ENCODE measurements at regions not wholly inside any gene's neighbourhood (a gene's known extent, or its start where the extent isn't known, plus 50 kb on each side); places are given as distances from the start of the nearest gene placed in this dataset.

DNA sequence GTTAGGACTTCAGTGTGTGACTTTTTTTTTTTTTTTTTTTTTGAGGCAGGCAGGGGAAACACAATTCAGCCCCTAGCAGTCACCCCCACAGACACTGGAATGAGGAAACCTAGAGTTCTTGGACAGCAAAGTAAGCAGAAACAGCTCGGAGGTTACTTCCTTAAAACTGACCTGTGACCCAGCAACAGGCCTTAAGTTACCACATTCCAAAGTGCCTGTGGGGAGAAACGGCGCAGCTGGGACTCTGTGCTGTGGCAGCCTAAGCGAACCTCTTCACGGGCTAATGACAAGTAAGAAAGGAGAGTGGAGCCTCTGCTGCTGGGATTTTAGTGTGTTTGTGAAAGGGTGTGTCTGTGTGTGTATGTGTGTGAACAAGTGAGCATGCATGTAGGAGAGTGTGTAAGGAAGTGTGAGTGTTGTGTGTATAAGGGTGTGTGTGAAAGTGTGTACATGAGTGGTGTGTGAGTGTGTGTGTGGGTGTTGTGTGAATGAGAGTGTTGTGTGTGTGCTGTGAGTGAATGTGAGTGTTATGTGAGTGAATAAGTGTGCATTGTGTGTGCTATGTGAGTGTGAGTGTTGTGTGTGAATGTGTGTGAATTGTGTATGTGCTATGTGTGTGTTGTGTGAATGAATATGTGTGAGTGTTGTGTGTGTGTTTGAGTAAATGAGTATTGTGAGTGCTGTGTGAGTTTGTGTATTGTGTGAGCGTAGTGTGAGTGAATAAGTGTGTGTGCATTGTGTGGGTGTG, 180.8 kb downstream of the BRINP2 start:
- in situ Hi-C loops (cut with HindIII; ENCODE audit: low pct_unique_long_range_greater_than_20kb, low sequenced_read_pairs): no loop called here
- DNase-seq (ENCODE audit: low read depth): no peak

DNA sequence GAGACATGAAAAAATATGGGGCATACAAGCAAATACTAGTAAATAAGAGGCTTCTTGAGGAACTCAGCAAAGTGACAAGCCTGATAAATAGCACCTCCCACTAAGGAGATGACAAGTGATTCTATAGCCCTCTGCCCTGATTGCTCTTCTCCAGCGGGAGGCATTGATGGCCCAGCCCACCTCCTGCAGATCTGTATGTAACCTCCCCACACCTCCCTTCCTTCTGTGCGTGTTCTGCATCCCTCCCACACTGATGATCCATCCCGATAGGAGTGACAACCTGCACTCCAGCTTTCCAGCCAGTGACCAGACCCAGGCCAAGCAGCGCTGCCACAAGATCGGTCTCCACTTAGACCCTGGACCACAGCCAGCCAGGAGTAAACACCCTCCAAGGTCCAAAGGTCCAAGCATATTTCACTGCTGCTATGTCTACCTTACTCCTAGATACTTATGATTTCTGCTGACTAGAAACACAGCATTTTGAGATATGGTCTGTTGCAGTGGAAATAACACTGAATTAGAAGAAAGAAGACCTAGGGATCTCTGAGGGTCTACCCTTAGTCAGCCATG, 176.1 kb downstream of the BRINP2 start:
- DNase-seq (ENCODE audit: low read depth): no peak
- in situ Hi-C loops (cut with HindIII; ENCODE audit: low pct_unique_long_range_greater_than_20kb, low sequenced_read_pairs): no loop called here

DNA sequence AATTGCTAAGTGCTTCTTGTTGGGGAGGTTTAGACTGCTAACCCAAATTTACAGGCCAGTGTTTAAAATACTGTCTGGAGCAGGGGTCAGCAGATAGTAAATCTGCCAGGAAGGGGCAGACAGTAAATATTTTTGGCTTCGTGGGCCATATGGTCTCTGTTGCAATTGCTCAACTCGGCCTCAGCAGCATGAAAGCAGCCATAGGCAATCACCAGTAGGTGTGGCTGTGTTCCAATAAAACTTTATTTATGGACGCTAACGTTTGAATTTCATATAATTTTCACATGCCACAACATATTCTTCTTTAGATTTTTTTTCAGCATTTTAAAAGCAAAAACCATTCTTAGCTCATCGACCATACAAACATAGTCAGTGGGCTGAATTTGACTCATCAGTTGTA, 172.7 kb downstream of the BRINP2 start:
- no peak for DNase-seq (ENCODE audit: low read depth)
- in situ Hi-C loops (cut with HindIII; ENCODE audit: low pct_unique_long_range_greater_than_20kb, low sequenced_read_pairs): no loop called here

DNA sequence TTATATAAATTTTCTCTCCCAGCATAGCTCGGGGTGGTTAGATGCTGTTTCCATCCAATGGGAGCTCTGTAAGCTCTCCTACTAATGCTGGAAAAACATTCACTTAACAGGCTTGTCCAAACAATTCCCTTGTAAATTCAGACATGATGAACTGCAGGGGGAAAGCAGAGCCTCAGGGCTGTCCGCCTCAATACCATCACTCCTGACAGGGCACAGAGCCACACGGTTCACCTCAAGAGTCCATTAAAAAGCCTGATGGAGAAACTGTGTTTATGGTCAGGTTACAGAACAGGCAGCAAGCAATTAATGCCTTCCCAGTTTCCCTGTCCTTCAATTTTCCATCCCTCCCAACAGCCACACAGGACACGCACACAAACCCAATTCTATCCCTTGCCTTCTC, 171.0 kb downstream of the BRINP2 start:
- DNase-seq (ENCODE audit: low read depth): no peak
- in situ Hi-C loops (cut with HindIII; ENCODE audit: low pct_unique_long_range_greater_than_20kb, low sequenced_read_pairs): no loop called here

DNA sequence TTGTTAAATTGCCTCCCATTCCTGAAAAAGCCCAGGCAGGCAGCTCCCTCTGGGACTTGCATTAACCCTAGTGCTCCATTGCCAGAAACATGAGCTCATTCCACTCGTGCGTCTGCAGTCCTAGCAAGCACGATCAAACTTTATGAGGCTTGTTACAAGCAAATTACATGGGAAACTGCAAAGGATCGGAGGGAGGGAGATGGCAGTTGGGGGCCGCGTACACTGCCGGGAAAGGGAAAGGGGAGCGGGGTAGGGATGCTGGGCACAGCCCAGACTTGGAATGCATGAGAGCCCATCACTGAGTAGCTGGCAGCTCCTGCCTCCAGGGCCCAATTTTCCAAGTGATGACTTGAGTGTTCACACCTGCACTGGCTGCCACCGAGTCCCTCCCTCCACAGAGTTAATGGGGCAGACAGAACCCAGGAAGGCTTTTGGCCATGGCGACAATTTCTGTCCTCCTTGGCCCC, 169.9 kb downstream of the BRINP2 start:
- in situ Hi-C loops (cut with HindIII; ENCODE audit: low pct_unique_long_range_greater_than_20kb, low sequenced_read_pairs): no loop called here
- DNase-seq (ENCODE audit: low read depth): no peak

DNA sequence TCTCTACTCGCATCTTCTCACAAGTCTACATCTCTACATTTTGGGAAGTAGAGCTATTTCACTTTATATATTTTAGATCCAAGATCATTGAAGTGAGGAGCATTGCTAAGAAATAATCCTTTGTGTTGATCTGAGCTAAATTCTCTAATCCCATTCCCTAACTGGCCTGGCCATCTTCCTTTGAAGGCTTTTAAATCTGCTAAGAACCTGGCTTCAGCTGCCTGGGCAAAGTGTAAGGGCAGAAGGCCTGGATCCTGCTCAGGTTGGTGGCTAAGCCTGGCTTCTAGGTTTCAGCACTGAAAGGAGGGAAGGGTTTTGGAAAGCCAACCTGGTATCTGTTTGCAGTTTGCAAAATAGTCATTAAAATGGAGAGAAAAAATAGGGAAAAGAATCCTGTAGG, 167.6 kb downstream of the BRINP2 start:
- in situ Hi-C loops (cut with HindIII; ENCODE audit: low pct_unique_long_range_greater_than_20kb, low sequenced_read_pairs): no loop called here
- DNase-seq (ENCODE audit: low read depth): no peak

DNA sequence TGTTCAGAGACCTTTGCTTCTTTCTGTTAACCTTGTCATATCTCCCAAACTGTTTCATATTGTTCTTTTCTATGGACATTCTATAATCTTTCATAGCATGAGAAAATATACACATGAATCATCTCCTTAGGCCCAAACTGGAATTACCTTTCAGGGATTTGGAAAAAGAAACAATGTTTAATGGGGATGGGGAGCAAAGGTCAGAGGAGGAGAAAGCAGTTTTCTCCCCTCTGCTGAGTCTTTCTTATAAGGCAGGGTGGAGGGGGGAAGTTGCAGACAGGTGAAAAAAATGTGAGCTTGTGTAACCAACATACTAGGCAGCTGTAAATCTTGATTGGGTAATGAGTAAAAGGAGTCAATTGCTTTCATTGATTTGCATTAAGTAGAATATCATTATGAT, 164.1 kb downstream of the BRINP2 start:
- no peak for DNase-seq (ENCODE audit: low read depth)
- in situ Hi-C loops (cut with HindIII; ENCODE audit: low pct_unique_long_range_greater_than_20kb, low sequenced_read_pairs): no loop called here

DNA sequence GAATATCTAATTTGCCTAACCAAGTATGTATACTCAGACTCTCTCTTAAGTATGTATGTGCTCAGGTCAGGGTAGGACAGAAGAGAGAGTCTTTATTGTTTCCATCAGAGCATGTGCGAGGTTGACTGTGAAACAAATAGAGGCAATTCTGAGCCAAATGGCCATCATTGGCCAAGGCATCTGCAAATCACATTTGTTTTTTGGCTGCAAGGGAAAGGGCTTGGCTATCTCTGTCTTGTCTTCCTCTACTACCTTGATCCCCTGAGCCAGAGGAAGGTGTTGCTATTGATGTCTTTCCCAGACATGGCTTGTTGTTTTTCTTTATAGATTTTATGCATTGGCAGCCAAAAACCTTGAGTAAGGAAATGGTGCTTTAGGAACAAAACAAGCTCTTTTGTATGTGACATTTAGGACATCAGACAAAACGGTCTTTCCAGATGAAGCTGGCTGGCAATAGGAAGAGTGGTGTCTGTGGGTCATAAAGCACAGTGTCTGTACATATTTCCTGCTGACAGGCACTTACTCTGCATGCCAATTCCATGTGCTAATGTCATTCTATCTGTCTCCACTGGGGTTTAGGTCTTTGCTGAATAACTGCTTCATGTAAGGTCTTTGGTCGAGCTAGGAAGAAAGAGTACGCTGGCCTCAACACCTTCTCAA, 163.3 kb downstream of the BRINP2 start:
- in situ Hi-C loops (cut with HindIII; ENCODE audit: low pct_unique_long_range_greater_than_20kb, low sequenced_read_pairs): no loop called here
- DNase-seq (ENCODE audit: low read depth): no peak
